HG02884 (cell line): ENCODE measurements at regions not wholly inside any gene's neighbourhood (a gene's known extent, or its start where the extent isn't known, plus 50 kb on each side); places are given as distances from the start of the nearest gene placed in this dataset.

Experiments used
- ATAC-seq: cut with Tn5 transposase; IDR thresholded peaks from one replicate; pipeline ENCODE4 v1.9.1; 2021; ENCODE audit warnings: mild to moderate bottlenecking, moderate library complexity; ENCODE audit not compliant: unreplicated experiment

DNA sequence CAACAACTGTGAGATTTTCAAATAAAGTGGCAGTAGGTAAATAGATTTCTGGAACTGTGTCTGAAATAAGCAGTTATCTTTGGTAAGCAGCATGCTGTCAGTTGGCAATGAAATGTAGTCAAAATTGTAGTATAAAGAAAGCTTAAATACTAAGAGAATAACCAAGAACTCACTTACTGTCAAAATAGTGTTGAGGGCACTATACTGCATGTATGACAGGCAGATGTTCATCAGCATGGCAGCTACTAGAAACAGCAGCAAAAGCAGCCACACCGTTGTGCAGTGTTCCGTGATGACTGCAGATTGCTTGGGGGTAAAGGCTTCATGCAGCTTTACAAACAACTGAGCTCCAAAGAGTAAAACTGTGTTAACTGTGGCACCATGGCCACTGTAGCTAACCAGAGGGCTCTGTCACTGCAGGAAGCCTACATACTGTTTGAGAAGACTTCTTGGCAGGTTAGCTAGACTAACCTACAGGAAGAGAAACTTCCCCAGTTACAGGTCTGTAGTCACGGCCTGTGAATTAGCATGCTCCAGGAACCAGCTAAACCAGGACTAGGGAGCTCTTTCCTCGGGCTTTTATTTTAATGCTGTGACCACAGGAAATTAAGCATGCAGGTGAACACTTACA is 459.7 kb downstream of the TBL1XR1 start:
- no peak for ATAC-seq

DNA sequence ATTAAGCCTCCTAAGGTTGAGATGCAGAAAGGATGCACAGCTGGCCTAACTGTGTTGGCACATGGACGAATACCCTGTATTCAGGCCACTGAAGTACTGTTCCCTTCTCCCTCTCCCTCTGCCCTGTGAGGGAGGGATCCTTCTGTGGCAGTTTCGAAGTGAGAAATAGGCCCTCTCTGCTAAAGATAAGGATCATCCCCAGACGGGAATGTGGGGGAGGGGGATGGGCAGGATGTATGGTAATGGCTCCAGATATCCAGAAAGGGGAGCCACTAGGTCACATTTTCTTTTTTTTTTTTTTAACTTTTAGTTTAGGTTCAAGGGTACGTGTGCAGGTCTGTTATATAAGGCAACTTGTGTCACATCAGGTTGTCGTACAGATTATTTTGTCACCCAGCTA is 463.1 kb downstream of the TBL1XR1 start:
- no peak for ATAC-seq

DNA sequence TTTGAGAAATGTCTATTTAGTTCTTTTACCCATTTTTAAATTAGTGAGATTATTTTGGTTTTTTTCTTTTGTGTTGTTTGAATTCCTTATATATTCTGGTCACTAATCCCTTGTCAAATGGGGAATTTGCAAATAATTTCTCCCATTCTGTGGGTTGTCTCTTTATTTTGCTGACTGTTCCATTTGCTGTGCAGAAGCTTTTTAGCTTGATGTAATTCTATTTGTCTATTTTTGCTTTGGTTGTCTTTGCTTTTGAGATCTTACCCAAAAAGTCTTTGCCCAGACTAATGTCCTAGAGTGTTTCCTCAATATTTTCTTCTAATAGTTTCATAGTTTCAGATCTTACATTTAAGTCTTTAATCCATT is 472.9 kb downstream of the TBL1XR1 start:
- ATAC-seq: no peak

DNA sequence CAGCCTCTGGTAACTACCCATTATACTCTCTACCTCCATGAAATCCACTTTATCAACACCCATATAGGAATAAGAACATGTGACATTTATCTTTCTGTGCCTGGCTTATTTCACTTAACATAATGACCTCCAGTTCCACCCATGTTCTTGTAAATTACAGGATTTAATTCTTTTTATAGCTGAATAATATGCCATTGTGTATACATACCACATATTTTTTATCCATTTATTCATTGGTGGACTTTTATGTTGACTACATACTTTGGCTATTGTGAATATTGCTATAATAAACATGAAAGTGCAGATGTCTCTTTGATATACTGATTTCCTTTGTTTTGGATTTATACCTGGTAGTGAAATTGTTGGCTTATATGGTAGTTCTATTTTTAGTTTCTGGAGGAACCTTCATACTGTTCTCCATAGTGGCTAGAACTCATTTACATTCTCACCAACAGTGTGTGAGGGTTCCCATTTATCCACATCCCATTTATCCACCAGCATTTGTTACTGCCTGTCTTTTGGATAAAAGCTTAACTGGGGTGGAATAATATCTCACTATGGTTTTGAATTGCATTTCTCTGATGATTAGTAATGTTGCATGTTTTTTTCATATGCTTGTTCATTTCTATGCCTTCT is 473.4 kb downstream of the TBL1XR1 start:
- ATAC-seq: no peak

DNA sequence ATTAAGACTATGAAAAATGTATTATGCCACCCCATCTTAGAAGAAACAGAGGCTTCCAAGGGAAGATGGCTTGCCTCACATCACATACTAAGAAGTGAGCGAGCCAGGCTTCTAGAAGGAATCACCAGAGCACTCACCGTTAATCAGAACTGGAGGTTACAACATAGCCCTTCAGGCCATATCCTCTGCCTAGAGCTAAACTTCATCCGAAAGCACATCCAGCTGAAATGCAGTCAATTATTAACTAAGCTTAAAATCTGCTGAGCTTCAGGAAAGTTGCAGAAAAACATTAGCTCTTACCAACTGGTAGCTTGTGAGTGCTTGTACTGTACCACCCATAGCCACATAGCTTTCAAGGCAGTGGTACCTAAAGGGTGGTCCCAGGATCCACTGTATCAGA is 483.2 kb downstream of the TBL1XR1 start:
- no peak for ATAC-seq

DNA sequence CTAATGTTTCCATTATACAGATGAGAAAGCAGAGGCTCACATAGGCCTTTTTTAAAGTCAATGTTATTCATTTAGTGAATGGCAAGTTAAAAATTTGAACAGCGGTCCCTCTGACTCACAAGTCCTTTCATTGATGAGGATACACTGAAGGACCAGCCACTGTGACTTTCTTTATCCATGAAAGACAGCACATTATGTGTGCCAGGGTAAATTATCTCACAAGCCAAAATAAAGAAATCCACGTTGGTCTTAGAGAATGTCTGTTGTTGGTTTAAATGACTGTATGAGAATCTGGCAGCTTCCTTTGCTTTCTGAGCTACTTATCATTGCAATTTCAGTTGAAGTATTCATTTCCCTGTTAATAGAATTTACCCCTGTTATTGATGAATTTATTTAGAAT is 485.1 kb downstream of the TBL1XR1 start:
- no peak for ATAC-seq

DNA sequence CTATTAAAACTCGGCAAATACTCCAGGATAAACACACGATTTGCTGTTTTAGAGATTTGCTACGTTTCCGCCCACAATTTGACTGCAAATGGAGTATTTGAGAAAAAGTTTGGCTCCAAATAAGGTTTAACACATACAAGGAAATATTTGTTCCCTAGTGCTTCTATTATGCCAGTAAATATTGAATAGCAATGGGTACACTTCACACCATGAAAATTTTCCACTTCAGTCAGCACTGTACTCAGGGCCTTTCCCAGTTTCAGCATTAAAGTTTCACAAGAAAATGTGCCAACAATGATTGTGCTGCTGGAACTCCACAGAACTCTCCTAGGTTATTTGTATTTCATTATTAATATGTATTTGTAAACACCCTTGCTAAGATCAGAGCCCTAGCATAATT is 498.0 kb downstream of the TBL1XR1 start:
- no peak for ATAC-seq

DNA sequence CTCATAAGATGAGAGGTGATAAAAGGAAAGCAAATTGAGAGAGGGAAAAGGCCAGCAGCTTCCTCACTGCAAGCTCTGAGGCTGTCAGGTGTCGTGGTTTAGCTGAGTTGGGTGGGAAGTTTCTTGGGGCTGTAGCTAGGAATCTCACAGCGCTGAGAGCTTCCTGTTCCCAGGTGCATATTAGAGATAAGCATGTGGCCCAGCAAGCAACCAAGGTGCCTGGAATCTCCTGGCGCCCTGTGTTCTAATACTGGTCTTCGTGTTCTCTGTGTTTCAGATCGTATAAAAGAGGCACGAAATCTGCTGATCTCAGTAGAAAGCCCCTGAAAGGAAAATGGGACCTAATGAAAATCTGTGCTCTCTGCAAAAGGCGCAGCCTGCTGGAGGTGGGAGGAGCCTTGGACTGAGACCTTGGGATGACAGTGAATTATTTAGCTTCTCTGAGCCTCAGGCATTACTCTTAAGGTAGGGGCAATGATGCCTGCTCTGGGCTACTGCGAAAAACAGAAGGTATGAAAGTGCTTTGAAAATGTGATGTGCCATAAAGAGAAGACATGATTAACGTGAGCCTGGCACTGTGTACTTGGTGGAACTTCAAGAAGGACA is 499.9 kb downstream of the TBL1XR1 start:
- no peak for ATAC-seq

DNA sequence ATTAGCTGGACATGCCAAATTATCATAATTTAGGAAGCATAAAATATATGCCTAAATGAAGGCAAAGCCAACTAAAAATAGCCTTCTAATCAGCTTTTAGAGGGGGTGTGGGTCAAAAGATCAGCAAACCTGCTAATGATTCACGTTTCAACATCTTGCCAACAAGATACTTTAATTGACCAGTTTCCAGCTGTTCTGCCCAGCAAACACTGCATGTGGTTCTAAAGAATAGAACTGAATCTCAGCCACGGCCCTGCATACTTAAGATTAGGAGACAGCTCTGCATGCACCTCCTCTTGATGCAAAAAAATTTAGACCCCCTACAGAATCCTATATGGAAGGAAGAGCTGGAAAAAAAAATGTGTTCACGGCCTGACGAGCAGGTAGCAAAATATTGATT is 500.5 kb downstream of the TBL1XR1 start:
- no peak for ATAC-seq

DNA sequence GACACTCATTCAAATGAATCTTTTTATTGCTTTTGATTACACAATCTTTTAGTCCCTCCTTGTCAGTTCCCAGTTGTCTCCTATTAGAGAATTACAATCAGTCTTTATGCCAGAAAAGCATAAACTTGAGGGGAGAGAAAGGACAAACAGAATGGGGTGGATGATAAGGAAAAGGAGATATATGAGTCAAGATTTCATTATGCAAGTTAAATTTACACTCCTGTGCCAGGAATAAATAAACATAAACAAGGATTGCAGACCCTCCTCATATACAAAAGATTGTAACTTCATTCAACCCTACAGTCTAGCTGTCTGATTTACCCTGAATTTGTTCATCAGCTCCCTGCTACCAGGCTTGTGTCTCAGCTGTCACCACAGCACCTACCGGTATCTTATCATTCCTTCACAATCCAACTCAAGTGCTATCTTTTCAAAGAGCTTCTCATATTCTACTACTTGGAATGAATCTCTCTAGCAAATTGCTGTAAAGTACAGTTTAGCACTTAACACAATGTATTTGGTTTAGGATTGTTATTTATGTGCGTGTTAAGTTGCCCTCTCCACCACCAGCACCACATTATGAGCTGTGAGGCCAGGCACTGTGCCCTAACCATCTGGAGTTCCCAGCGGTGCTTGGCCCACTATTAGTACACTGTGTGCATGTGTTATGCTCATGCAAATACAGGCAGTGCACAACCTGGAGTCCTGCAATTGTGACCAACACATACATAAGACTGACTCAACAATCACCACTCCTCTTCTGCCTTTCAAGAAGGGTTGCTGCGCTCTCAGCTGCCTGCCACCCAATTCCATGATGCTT is 504.1 kb downstream of the TBL1XR1 start:
- ATAC-seq: no peak

DNA sequence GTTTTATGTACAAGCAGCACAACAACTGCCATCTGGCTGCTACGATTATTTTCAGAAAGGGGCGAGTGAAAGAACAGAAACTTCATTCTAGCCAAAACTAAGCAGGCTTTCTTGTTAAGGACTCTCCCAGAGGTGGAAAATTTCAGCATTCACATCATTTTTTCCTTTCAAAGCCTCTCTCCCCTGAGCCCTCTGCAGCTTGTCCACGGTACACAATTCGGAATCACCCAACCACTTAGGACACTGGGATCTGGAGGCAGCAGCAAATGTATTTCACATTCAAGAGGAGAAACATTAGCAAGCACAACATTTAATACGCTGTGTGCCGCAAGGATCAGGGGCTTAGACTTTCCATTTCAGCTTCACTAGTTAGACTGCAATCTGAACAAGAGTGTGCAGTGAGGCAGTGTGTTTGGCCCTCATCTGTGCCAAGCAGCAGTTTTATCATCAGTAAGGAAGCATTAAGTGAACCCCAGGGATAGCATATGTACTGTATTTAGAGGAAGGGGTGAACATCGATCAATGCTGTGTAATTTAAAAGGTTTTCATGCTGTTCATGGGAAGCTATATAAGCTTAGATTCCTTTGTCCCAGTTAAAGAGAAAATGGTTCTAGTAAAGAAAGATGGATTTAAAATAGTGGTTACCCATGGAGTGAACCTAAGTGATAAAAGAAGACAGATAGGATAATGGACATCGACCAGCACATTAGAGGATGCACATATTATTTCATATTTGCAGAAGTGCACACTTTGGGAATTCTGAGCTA is 504.9 kb downstream of the TBL1XR1 start:
- ATAC-seq: no peak

DNA sequence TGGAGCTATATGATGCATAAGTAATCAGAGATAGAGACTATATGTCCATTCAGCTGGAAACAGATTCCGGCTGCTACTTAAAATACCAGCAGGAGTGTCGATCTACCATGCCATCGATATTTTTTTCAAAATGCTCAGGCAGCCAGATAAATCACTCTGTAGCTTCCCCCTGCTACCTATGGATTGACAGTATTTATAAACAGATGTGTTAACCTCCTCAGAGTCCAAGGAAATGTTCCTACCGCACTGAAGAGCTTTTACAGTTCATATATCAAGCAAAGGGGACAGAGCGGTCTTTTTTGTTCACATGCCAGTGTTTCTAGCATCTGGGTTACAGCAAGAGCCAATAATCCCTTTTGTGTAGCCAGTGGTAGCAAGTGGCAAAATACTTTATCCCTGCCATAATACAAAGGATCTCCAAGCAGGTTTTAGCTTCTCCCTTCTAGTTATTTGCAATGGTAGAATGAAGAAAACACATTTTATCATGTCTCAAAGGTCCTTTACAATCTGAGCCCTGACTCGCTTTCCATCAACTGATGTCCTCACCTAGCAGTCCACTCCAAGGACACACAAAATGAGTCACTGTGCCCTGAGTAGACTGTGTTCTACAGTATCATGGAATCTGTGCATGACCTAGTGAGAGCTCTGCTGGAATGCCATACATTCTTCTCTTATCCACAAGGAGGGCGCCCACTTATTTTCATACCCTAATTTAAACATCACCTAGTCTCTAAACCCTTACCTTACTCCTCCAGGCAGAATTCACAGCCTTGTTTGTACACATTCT is 507.0 kb downstream of the TBL1XR1 start:
- no peak for ATAC-seq

DNA sequence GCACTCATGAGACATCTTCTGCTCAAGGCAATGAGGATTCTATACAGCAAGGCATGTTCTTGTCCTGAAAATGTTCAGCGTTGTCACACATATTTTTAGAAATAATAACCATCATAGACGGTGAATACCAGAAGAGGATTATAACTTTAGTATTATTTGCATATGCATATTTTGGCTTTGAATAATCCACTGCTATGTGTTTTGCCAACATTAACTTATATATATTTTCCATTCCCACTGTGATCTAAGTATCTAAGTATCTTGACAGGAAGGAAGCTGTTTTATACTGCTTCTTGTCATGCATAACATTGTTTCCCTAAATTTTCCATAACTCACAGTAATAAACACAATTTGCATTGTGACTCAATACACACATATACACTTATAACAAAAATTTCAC is 509.5 kb downstream of the TBL1XR1 start:
- ATAC-seq: no peak

DNA sequence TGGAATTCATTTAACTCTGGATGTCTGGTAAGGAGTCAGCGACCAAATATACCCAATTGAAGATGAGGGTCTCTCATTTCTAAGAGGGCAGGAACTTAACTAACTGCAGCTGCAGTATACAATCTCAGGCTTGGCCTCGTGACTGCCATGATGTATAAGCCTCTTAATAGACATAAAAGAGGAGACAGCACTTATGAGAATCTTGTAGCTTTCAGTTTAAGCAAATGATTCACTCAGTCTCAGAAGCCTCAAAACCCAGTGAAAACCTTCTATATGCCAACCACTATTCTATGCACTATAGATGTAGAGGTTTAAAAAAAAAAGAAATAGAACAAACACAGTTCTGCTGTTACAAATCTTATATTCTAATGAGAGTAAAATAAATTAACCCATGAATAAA is 513.9 kb downstream of the TBL1XR1 start:
- no peak for ATAC-seq

DNA sequence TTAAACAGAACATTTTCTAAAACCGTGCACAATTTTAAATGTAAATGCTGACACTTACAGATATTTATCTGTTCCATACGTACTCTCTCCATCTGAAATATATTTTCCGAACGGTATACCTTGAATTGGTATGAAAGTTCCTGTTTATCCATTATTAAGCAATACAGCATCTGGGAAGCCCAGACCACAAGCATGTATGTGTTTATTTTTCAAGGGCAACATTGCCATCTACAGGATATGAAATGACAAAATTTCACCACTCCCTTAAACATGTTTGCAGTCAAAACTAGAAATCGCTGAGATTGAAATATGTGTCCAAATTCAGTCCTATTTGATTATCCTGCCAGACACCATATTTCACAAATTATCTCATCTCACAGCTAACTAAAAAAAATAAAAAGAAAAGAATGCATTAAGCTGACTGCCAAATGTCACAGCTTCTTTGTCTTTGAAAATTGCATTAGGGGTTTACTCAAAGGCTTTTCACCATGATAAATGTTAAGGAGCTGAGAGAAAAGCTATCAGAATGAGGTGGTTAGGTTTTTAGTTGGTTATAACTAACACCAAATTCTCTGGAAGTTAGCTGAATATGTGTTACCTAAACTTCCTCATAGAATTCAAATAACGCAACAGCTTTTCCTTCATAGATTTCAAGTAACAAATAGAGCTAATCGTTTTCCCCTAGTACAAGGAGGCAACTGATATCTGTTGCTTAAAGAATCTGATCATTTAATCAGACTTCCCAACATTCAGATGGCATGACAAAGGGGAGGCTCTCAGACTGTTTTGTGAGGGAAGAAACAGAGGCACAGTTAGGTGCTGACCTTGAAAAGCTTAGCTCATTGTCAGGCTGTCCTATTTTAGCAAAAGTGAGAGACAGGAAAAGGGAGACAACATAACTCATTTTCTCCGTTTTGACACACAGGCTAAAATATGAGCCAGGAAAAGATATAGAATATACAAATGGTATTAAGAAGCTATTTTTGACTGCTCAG is 533.1 kb downstream of the TBL1XR1 start:
- peak; percentile 55 for ATAC-seq

DNA sequence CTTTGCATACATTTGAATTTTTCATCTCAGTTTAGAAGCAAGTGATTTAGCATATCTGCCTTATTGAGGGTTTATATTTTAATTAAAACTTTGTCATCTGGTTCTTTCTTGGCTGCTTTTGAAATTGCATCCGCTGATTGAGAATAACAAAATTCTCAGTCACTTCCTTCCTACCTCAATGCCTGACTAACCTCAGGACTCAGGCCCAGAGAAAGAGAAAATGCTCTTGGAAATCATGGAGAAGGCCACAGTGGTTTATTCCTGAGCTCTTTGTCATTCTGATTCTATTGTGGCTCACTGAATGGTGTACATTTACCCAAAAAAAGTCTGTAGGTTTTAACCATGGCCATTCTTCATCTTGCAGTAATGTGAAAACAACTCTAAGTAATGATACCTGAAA is 533.9 kb downstream of the TBL1XR1 start:
- ATAC-seq: no peak

DNA sequence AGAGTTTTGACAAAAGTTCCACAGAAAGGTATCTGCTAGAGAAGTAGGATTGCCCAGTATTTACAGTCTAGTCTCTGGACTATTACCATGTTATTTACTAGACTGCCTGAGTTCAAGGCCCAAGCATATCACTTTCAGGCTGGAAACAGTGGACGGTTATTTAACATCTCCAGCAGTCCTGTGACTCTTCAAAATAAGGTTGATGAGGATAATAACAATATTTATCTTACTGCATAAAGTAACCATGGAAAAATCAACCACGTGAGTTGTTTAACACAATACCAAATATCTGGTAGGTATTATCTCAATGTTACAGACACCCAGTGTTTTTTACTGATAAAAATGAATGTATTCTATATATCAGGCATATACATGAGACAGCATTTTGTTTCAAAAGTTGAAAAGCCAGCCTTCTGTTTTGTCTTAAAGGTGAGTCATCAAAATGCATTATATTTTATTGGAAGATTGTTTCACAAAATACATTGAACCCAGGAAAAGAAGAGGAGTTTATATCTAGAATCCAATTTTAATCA is 535.8 kb downstream of the TBL1XR1 start:
- ATAC-seq: no peak

DNA sequence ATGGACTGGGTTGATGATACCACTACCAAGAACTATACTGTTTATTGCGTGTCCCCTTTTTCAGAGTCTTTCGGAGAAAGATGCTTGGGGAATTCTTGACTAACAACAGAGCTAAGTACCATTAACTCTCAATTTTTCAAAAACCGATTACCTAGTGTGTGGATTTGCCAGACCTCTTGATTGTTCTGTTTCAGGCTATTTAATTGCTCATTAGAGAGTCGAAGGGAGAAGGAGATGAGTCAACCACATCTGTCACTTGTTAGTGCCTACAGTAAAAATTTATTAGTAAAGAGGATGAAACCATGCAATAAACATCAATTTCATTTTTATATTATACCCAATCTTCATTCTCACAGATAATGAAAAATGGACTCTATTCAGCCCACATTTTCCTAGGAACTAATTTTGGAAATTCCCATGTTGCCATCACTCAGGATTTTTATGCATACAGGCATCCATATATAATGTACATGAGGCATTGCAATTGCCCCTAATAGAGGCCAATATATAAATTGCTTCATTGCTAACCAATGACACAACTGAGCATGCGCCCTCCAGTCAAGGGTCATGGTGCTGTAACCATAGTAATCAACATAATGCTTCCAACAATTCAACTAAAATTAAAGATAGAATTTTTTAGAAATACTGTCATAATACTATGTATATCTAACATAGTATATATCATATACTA is 541.7 kb downstream of the TBL1XR1 start:
- ATAC-seq: no peak
